OCI-LY7 (cell line): ENCODE measurements at regions not wholly inside any gene's neighbourhood (a gene's known extent, or its start where the extent isn't known, plus 50 kb on each side); places are given as distances from the start of the nearest gene placed in this dataset.

ENCODE experiments used
- BruUV-seq: library from RNA; stranded (reverse); fragments of 400-500 nt; replicated peaks from 2 replicates; lab custom pipeline; 2021; lab: Mats Ljungman, UMichigan
- CTCF ChIA-PET: fragments of 300-600 bp; sonication (Branson Sonifier 250); formaldehyde crosslinking; loops from one replicate; lab custom pipeline; 2022; ENCODE audit warnings: antibody characterized with exemption; ENCODE audit not compliant: unreplicated experiment; lab: Charles Lee
- POLR2A ChIA-PET: fragments of 300-600 bp; sonication (Branson Sonifier 250); formaldehyde crosslinking; loops from one replicate; lab custom pipeline; 2022; ENCODE audit warnings: antibody characterized with exemption; lab: Charles Lee
- DNase-seq: peaks from one replicate; pipeline ENCODE4 v3.0.0-alpha.2; 2015; ENCODE audit warnings: low spot score
- H2AFZ ChIP-seq: fragments of 200-600 bp; sonication (generic), shearing (Covaris generic); 2 replicates; pipeline ENCODE4 v1.6.1; 2014; ENCODE audit warnings: mild to moderate bottlenecking, antibody characterized with exemption, low read length, moderate library complexity
- H3K27ac ChIP-seq: fragments of 200-600 bp; sonication (generic); 2 replicates; pipeline ENCODE4 v1.5.1; 2014; ENCODE audit warnings: mixed run types, low read depth, mild to moderate bottlenecking, moderate library complexity, low read length, inconsistent platforms; ENCODE audit not compliant: poor library complexity, severe bottlenecking
- H3K36me3 ChIP-seq: fragments of 200-600 bp; sonication (generic); 2 replicates; pipeline ENCODE4 v1.6.1; 2014; ENCODE audit warnings: mild to moderate bottlenecking, antibody characterized with exemption, low read length, moderate library complexity, mixed read lengths; ENCODE audit not compliant: insufficient read depth
- H3K4me1 ChIP-seq: fragments of 200-600 bp; sonication (generic); 2 replicates; pipeline ENCODE4 v1.5.1; 2014; ENCODE audit warnings: mild to moderate bottlenecking, low read length; ENCODE audit not compliant: insufficient read depth, poor library complexity, severe bottlenecking
- H3K4me2 ChIP-seq: fragments of 200-600 bp; sonication (generic); 2 replicates; pipeline ENCODE4 v1.6.1; 2014; ENCODE audit warnings: mild to moderate bottlenecking, low read length
- H3K4me3 ChIP-seq: fragments of 200-600 bp; sonication (generic); 2 replicates; pipeline ENCODE4 v1.5.1; 2014; ENCODE audit warnings: mild to moderate bottlenecking, low read depth, low read length; ENCODE audit not compliant: poor library complexity, severe bottlenecking
- H3K79me2 ChIP-seq: fragments of 200-600 bp; sonication (generic); 2 replicates; pipeline ENCODE4 v1.6.1; 2016; ENCODE audit warnings: low read depth, mild to moderate bottlenecking, low read length, moderate library complexity, mixed read lengths; ENCODE audit not compliant: insufficient read depth
- H3K9me2 ChIP-seq: fragments of 200-600 bp; sonication (generic); 2 replicates; pipeline ENCODE4 v1.6.1; 2016; ENCODE audit warnings: mild to moderate bottlenecking, low read length, mixed read lengths; ENCODE audit not compliant: insufficient read depth
- H3K9me3 ChIP-seq: fragments of 200-600 bp; sonication (generic); 2 replicates; pipeline ENCODE4 v1.6.1; 2014; ENCODE audit warnings: mild to moderate bottlenecking, mixed run types, low read length, mixed read lengths
- H4K20me1 ChIP-seq: fragments of 200-600 bp; sonication (generic); 2 replicates; pipeline ENCODE4 v1.6.1; 2014; ENCODE audit warnings: mild to moderate bottlenecking, antibody characterized with exemption, low read length, moderate library complexity, mixed read lengths; ENCODE audit not compliant: insufficient read depth
- CTCF ChIP-seq: fragments of 200-600 bp; sonication (generic); conservative IDR thresholded peaks from 2 replicates; pipeline ENCODE4 v1.5.1; 2014; ENCODE audit warnings: mild to moderate bottlenecking, antibody characterized with exemption, low read length, moderate library complexity, mixed read lengths
- EZH2phosphoT487 ChIP-seq: fragments of 200-600 bp; sonication (generic); IDR thresholded peaks from 2 replicates; pipeline ENCODE4 v1.6.1; 2018; ENCODE audit warnings: low read depth, borderline replicate concordance, mild to moderate bottlenecking, mixed run types, antibody characterized with exemption, low read length, moderate library complexity, mixed read lengths
- intact Hi-C: fragments of 100-400 bp; cut with micrococcal nuclease; formaldehyde crosslinking; loops from one replicate; pipeline ENCODE4 v1.10.0; 2022; ENCODE audit not compliant: unreplicated experiment

GRCh38 chr2:17101091-17101490 is 417.1 kb downstream of the RAD51AP2 start:
- DNase-seq = no peak
- Histone ChIP-seq H3K9me2 (no peaks in the 10 kb centered on the region), H3K79me2 (no peaks in the 10 kb centered on the region), H3K27ac (no peak overlapping the region), H3K4me2 (no peak overlapping the region), H3K4me1 (peaks cover 4% of the 10 kb centered on the region), H2AFZ (no peak overlapping the region), H3K36me3 (no peaks in the 10 kb centered on the region), H3K4me3 (no peak overlapping the region), H4K20me1 (no peaks in the 10 kb centered on the region), H3K9me3 (no peaks in the 10 kb centered on the region)
- intact Hi-C loops = no loop called here
- CTCF ChIA-PET = no interaction called here
- BruUV-seq = no TSS peak
- TF ChIP-seq CTCF = no peak
- no peak for TF ChIP-seq EZH2phosphoT487
- POLR2A ChIA-PET = interaction anchor here (1.0 kb wide), 1 partner anchor 22 kb away, joined by 7 read pairs; no protein-coding TSS in a partner anchor

- DNase-seq = no peak
- Histone ChIP-seq H3K4me2 (no peak overlapping the region), H3K36me3 (no peaks in the 10 kb centered on the region), H4K20me1 (no peaks in the 10 kb centered on the region), H3K9me3 (no peaks in the 10 kb centered on the region), H3K9me2 (no peaks in the 10 kb centered on the region), H3K79me2 (no peaks in the 10 kb centered on the region), H2AFZ (no peak overlapping the region), H3K27ac (no peak overlapping the region), H3K4me3 (no peak overlapping the region), H3K4me1 (no peaks in the 10 kb centered on the region)
- ChIA-PET POLR2A (no interaction called here), CTCF (no interaction called here)
- intact Hi-C loops = no loop called here
- no peak for TF ChIP-seq EZH2phosphoT487
- no peak for TF ChIP-seq CTCF
- BruUV-seq = no TSS peak
Observed at GRCh38 chr2:17095340-17095739, 422.9 kb downstream of the RAD51AP2 start.

GRCh38 chr2:17093712-17094111 is 424.5 kb downstream of the RAD51AP2 start:
- no peak overlapping the region for H3K4me3 ChIP-seq
- no peaks in the 10 kb centered on the region for H3K9me3 ChIP-seq
- no peak for DNase-seq
- intact Hi-C loops = no loop called here
- no TSS peak for BruUV-seq
- no peak overlapping the region for H2AFZ ChIP-seq
- CTCF ChIA-PET = no interaction called here
- no peaks in the 10 kb centered on the region for H3K36me3 ChIP-seq
- no peaks in the 10 kb centered on the region for H3K9me2 ChIP-seq
- TF ChIP-seq CTCF = no peak
- no peak overlapping the region for H3K27ac ChIP-seq
- no peak overlapping the region for H3K4me2 ChIP-seq
- no peaks in the 10 kb centered on the region for H3K79me2 ChIP-seq
- POLR2A ChIA-PET = interaction anchor here (0.7 kb wide), 1 partner anchor 12 kb away, joined by 3 read pairs; no protein-coding TSS in a partner anchor
- no peaks in the 10 kb centered on the region for H3K4me1 ChIP-seq
- H4K20me1 ChIP-seq = no peaks in the 10 kb centered on the region
